ENCODE measurements at regions not wholly inside any gene's neighbourhood (a gene's known extent, or its start where the extent isn't known, plus 50 kb on each side); places are given as distances from the start of the nearest gene placed in this dataset.

GRCh38 chr2:9702604-9703084 is 71.8 kb upstream of the YWHAQ start:
- TF ChIP-seq POLR2A (IDR thresholded peaks at IDR 0.05; ENCODE audit: low read depth) (no peak), CTCF (IDR thresholded peaks at IDR 0.05) (no peak), EP300 (IDR thresholded peaks at IDR 0.05) (no peak), POLR2AphosphoS5 (IDR thresholded peaks at IDR 0.05) (no peak)

All from esophagus muscularis mucosa (tissue), 4 donors.